MCF 10A (cell line): ENCODE measurements at regions not wholly inside any gene's neighbourhood (a gene's known extent, or its start where the extent isn't known, plus 50 kb on each side); places are given as distances from the start of the nearest gene placed in this dataset.

ENCODE experiments used
- BruUV-seq: library from RNA; stranded (reverse); fragments of 400-500 nt; replicated peaks from 2 replicates; lab custom pipeline; 2021; lab: Mats Ljungman, UMichigan
- CTCF ChIA-PET: fragments of 300-600 bp; sonication (Branson Sonifier 250); formaldehyde crosslinking; extraction: SDS; loops from one replicate; lab custom pipeline; 2021; ENCODE audit warnings: antibody characterized with exemption, inconsistent platforms; lab: Yijun Ruan, JAX
- POLR2A ChIA-PET: fragments of 300-600, 350-650 bp; sonication (Branson Sonifier 250); formaldehyde crosslinking; extraction: SDS; loops from one replicate; lab custom pipeline; 2020; ENCODE audit warnings: antibody characterized with exemption, inconsistent platforms; lab: Yijun Ruan, JAX
- DNase-seq: peaks from one replicate; pipeline ENCODE4 v3.0.0-alpha.2; 2018; ENCODE audit not compliant: unreplicated experiment
- H3K27ac Mint-ChIP-seq: one replicate; pipeline ENCODE4 v1.8.0; 2022; ENCODE audit warnings: mild to moderate bottlenecking, low read depth, mixed read lengths; ENCODE audit not compliant: unreplicated experiment
- H3K27me3 Mint-ChIP-seq: one replicate; pipeline ENCODE4 v1.8.0; 2022; ENCODE audit warnings: mixed read lengths; ENCODE audit not compliant: insufficient read depth, unreplicated experiment
- H3K36me3 Mint-ChIP-seq: one replicate; pipeline ENCODE4 v1.8.0; 2022; ENCODE audit warnings: mild to moderate bottlenecking, moderate library complexity, mixed read lengths; ENCODE audit not compliant: insufficient read depth, unreplicated experiment
- H3K4me1 Mint-ChIP-seq: one replicate; pipeline ENCODE4 v1.8.0; 2022; ENCODE audit warnings: mixed read lengths; ENCODE audit not compliant: insufficient read depth, unreplicated experiment
- H3K4me3 Mint-ChIP-seq: one replicate; pipeline ENCODE4 v1.8.0; 2022; ENCODE audit warnings: mild to moderate bottlenecking, moderate library complexity, mixed read lengths; ENCODE audit not compliant: unreplicated experiment
- H3K9me3 Mint-ChIP-seq: one replicate; pipeline ENCODE4 v1.8.0; 2022; ENCODE audit warnings: mixed read lengths; ENCODE audit not compliant: unreplicated experiment
- intact Hi-C: fragments of 100-400 bp; cut with micrococcal nuclease; formaldehyde crosslinking; loops from 2 replicates; pipeline ENCODE4 v1.14.1; 2022
- TF ChIP-seq, protein P1 (sequence below): fragments of 200-600 bp; IDR thresholded peaks from one replicate; pipeline ENCODE4 v1.8.0; 2022; ENCODE audit warnings: antibody characterized with exemption, mild to moderate bottlenecking; ENCODE audit not compliant: unreplicated experiment

DNA sequence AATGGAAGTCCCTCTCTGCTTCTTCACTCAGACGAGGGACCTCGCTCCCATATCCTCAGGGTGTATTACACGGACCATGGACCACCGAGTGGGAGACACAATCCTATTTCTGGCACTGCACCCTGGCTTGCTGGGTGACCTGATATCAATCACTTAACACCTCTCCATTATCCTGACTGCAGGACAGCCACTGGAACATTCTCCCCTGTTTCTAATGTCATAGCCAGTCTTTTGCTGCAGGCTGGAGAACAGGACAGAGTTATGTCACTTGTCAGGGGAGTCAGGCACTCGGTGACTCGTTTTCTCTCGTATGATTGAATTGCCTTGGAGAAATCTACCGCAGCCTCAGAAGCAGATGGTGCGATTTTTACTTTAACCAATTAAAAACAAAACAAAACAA, 219.1 kb upstream of the IGFBP7 start:
- intact Hi-C loops, result no loop called here
- Mint-ChIP-seq H3K36me3 (no peaks in the 10 kb centered on the region), H3K4me3 (no peak overlapping the region), H3K9me3 (no peaks in the 10 kb centered on the region), H3K4me1 (no peaks in the 10 kb centered on the region), H3K27ac (no peak overlapping the region), H3K27me3 (no peaks in the 10 kb centered on the region)
- TF ChIP-seq, protein P1, sequence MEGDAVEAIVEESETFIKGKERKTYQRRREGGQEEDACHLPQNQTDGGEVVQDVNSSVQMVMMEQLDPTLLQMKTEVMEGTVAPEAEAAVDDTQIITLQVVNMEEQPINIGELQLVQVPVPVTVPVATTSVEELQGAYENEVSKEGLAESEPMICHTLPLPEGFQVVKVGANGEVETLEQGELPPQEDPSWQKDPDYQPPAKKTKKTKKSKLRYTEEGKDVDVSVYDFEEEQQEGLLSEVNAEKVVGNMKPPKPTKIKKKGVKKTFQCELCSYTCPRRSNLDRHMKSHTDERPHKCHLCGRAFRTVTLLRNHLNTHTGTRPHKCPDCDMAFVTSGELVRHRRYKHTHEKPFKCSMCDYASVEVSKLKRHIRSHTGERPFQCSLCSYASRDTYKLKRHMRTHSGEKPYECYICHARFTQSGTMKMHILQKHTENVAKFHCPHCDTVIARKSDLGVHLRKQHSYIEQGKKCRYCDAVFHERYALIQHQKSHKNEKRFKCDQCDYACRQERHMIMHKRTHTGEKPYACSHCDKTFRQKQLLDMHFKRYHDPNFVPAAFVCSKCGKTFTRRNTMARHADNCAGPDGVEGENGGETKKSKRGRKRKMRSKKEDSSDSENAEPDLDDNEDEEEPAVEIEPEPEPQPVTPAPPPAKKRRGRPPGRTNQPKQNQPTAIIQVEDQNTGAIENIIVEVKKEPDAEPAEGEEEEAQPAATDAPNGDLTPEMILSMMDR, result no peak
- POLR2A ChIA-PET, result no interaction called here
- no TSS peak for BruUV-seq
- no peak for DNase-seq
- CTCF ChIA-PET, result no interaction called here

- POLR2A ChIA-PET, result interaction anchor here (0.7 kb wide), 2 partner anchors 139 to 182 kb away, joined by 3 read pairs; no protein-coding TSS in a partner anchor
- H3K9me3 Mint-ChIP-seq, result peaks cover 6% of the 10 kb centered on the region
- no TSS peak for BruUV-seq
- H3K27ac Mint-ChIP-seq, result no peak overlapping the region
- TF ChIP-seq, protein P1, result no peak
- H3K4me1 Mint-ChIP-seq, result peaks cover 15% of the 10 kb centered on the region
- CTCF ChIA-PET, result interaction anchor here (0.7 to 1.3 kb wide), 2 partner anchors 12 to 287 kb away, joined by 3 read pairs; no protein-coding TSS in a partner anchor
- no peaks in the 10 kb centered on the region for H3K36me3 Mint-ChIP-seq
- no peak for DNase-seq
- intact Hi-C loops, result no loop called here
- no peak overlapping the region for H3K4me3 Mint-ChIP-seq
- H3K27me3 Mint-ChIP-seq, result no peaks in the 10 kb centered on the region
Measured at GRCh38 chr4:57324673-57325307, 214.6 kb upstream of the IGFBP7 start.

- TF ChIP-seq, protein P1, result no peak
- DNase-seq, result no peak
- no peaks in the 10 kb centered on the region for H3K27me3 Mint-ChIP-seq
- ChIA-PET CTCF (no interaction called here), POLR2A (no interaction called here)
- no peaks in the 10 kb centered on the region for H3K36me3 Mint-ChIP-seq
- intact Hi-C loops, result no loop called here
- H3K27ac Mint-ChIP-seq, result peak overlapping the region; percentile 79
- H3K4me1 Mint-ChIP-seq, result peaks cover 30% of the 10 kb centered on the region
- H3K4me3 Mint-ChIP-seq, result no peak overlapping the region
- BruUV-seq, result no TSS peak
- H3K9me3 Mint-ChIP-seq, result peaks cover 6% of the 10 kb centered on the region
Measured at GRCh38 chr4:57320849-57321248, 210.7 kb upstream of the IGFBP7 start.

DNA sequence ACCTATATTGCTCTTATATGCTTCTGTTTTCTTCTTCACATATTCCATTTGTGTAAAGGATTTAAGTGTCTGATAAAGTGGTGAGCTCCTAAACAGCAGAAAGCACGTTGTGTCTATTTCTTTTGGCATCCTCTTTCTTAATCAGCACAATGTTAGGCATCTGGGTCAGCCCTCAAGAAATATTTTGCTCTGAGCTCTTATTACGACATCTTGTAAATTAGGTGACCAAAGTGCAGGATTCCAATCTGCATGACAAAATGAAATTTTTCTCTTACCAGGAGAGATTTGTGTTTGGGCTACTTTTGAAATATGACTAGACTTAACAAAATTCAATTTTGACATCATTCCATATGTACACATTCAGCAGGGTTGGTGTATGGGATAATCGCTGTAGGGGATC, 210.0 kb upstream of the IGFBP7 start:
- TF ChIP-seq, protein P1, result no peak
- intact Hi-C loops, result no loop called here
- no TSS peak for BruUV-seq
- H3K4me1 Mint-ChIP-seq, result peaks cover 30% of the 10 kb centered on the region
- CTCF ChIA-PET, result no interaction called here
- H3K36me3 Mint-ChIP-seq, result no peaks in the 10 kb centered on the region
- H3K27ac Mint-ChIP-seq, result peak overlapping the region; percentile 79
- POLR2A ChIA-PET, result no interaction called here
- DNase-seq, result peak; percentile 41
- no peaks in the 10 kb centered on the region for H3K27me3 Mint-ChIP-seq
- peak overlapping the region; percentile 14 for H3K4me3 Mint-ChIP-seq
- H3K9me3 Mint-ChIP-seq, result peaks cover 6% of the 10 kb centered on the region
